ENCODE measurements at regions not wholly inside any gene's neighbourhood (a gene's known extent, or its start where the extent isn't known, plus 50 kb on each side); places are given as distances from the start of the nearest gene placed in this dataset.

DNA sequence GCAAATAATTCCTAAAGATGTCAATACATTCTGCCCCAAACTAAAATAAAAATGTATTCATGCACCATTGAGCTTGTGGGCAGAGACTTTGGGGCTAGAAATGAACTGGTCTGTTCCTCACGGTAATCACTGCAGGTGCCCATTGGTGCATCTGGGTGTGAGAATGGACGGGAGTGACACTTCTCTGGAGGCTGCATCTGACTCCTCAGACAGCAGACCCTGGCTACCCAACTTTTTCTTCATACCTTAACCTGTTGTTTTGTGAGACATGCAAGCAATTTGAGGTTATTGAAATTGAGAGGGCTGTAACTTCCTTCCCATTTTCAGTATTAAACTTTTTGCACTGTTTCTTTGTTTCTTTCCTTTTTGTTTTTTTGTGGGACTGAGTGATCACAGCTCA is 333.4 kb downstream of the ICE1 start:
- DNase-seq (ENCODE audit: low spot score in 2 of 2) = no peak
- intact Hi-C loops (cut with DNase I; ENCODE audit: low total_unique reads) = no loop called here
- no peak for TF ChIP-seq POLR2A (IDR thresholded peaks at IDR 0.05)
- TF ChIP-seq, protein P1, sequence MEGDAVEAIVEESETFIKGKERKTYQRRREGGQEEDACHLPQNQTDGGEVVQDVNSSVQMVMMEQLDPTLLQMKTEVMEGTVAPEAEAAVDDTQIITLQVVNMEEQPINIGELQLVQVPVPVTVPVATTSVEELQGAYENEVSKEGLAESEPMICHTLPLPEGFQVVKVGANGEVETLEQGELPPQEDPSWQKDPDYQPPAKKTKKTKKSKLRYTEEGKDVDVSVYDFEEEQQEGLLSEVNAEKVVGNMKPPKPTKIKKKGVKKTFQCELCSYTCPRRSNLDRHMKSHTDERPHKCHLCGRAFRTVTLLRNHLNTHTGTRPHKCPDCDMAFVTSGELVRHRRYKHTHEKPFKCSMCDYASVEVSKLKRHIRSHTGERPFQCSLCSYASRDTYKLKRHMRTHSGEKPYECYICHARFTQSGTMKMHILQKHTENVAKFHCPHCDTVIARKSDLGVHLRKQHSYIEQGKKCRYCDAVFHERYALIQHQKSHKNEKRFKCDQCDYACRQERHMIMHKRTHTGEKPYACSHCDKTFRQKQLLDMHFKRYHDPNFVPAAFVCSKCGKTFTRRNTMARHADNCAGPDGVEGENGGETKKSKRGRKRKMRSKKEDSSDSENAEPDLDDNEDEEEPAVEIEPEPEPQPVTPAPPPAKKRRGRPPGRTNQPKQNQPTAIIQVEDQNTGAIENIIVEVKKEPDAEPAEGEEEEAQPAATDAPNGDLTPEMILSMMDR (IDR thresholded peaks at IDR 0.05) = no peak
- H3K4me3 ChIP-seq (ENCODE audit: low read depth, poor library complexity, severe bottlenecking) = no peak overlapping the region
- WGBS, 2 donors = 69 to 81% methylated on average over 2 of the region's 2 CpGs

DNA sequence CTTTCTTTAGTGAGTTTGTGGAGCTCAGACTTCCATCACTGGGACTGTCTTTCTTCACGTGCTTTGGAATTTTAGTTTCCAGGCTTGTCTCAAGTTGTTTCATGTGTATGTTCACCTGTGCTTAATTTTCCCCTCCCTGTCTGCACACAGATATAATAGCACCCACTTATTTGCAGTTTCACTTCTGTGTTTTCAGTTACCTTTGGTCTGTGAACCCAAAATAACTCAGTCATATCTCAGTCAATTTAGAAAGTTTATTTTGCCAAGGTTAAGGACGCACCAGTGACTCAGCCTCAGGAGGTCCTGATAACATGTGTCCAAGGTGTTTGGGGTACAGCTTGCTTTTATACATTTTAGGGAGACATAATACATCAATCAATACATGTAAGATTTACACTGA is 330.4 kb downstream of the ICE1 start:
- intact Hi-C loops (cut with DNase I; ENCODE audit: low total_unique reads) = no loop called here
- DNase-seq (ENCODE audit: low spot score in 2 of 2) = no peak
- no peak overlapping the region for H3K4me3 ChIP-seq (ENCODE audit: low read depth, poor library complexity, severe bottlenecking)
- 53 to 62% methylated on average over 2 of the region's 2 CpGs for WGBS, 2 donors
- TF ChIP-seq, protein P1 (IDR thresholded peaks at IDR 0.05) = no peak
- TF ChIP-seq POLR2A (IDR thresholded peaks at IDR 0.05) = no peak

DNA sequence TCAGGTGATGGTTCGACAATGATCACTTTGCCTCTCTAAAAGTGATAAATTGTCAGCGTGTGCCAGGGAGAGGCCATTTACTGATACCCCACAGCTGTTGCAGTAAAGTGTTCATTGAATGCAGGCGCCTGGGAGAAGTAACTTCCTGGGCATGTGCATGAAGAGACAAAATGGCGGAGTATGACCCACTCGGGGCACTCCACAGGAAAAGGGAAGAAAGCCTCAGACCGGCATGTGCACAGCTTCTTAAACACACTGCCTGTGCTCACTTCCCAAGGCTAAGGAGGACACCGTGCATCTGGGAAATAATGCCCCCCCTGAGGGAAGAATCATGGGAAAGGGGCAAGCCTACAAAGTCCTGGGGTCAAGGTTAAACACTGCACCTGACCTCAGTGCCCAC is 329.5 kb downstream of the ICE1 start:
- WGBS, 2 donors = 52 to 64% methylated on average over 7 of the region's 7 CpGs
- no peak for TF ChIP-seq POLR2A (IDR thresholded peaks at IDR 0.05)
- TF ChIP-seq, protein P1 (IDR thresholded peaks at IDR 0.05) = no peak
- no peak for DNase-seq (ENCODE audit: low spot score in 2 of 2)
- intact Hi-C loops (cut with DNase I; ENCODE audit: low total_unique reads) = no loop called here
- no peak overlapping the region for H3K4me3 ChIP-seq (ENCODE audit: low read depth, poor library complexity, severe bottlenecking)

DNA sequence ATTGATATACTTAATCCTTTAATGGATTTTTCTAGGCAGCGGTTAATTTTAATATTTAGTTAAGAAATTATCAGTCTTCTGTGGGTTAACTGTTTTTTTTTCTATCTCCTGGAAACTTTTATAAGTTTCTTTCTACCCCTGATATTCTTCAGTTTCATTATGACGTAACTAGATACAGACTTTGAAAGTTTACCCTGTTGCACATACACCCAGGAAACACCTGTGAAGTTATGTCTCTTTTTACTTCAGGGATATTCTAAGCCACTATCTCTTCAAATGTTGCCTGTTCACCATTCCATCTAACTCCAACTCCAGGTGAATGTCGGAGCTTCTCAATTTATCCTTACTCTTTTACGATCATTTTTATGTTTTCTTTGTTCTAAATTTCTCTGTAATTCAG is 329.0 kb downstream of the ICE1 start:
- intact Hi-C loops (cut with DNase I; ENCODE audit: low total_unique reads) = no loop called here
- 67 to 73% methylated on average over 4 of the region's 4 CpGs for WGBS, 2 donors
- no peak for DNase-seq (ENCODE audit: low spot score in 2 of 2)
- no peak overlapping the region for H3K4me3 ChIP-seq (ENCODE audit: low read depth, poor library complexity, severe bottlenecking)
- TF ChIP-seq, protein P1 (IDR thresholded peaks at IDR 0.05) = no peak
- TF ChIP-seq POLR2A (IDR thresholded peaks at IDR 0.05) = no peak

DNA sequence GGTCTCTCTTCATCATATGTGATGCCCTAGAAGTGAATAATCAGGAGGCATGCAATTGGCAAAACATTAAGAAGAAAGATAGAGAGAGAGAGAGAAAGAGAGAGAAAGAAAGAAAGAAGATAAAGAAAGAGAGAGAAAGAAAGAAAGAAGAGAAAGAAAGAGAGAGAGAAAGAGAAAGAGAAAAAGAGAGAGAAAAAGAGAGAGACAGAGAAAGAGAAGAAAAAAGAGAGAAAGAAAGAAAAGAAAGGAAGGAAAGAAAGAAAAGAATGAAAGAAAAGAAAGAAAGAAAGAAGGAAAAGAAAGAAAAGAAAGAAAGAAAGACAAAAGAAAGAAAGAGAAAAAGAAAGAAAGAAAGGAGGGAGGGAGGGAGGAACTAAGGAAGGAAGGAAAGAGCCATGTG is 318.9 kb downstream of the ICE1 start:
- no peak for DNase-seq (ENCODE audit: low spot score in 2 of 2)
- H3K4me3 ChIP-seq (ENCODE audit: low read depth, poor library complexity, severe bottlenecking) = no peak overlapping the region
- TF ChIP-seq, protein P1 (IDR thresholded peaks at IDR 0.05) = no peak
- TF ChIP-seq POLR2A (IDR thresholded peaks at IDR 0.05) = no peak
- intact Hi-C loops (cut with DNase I; ENCODE audit: low total_unique reads) = no loop called here

DNA sequence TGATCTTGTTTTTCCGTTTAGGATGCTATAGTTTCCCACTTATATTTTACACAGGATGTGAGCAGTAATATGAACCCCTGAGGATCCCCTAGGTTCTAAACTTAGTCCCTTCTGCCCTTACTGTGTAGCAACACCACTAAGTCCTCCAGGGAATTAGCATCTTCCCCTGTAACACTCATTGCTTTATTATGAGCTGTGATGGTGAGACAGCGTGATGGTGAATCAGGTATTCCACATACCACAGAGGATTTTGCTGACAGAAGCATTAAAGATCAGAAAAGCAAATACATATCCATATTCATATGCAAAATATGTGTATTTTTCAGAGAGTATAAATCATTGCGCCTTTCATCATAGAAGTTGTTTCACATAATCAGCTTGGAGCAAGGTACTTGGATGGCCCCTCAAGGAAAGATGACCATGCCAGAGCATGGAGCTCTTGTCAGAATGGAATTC is 317.0 kb downstream of the ICE1 start:
- intact Hi-C loops (cut with DNase I; ENCODE audit: low total_unique reads) = loop anchor here (5.0 kb wide), 1 partner anchor 1397 kb away; no protein-coding TSS in a partner anchor

More for the DNA sequence above, 317.0 kb downstream of the ICE1 start:
- TF ChIP-seq POLR2A (IDR thresholded peaks at IDR 0.05) = no peak
- TF ChIP-seq, protein P1 (IDR thresholded peaks at IDR 0.05) = no peak
- WGBS, 2 donors = 80 to 82% methylated on average over 3 of the region's 3 CpGs
- H3K4me3 ChIP-seq (ENCODE audit: low read depth, poor library complexity, severe bottlenecking) = no peak overlapping the region
- no peak for DNase-seq (ENCODE audit: low spot score in 2 of 2)
